GM23248 (cell line): ENCODE measurements at regions not wholly inside any gene's neighbourhood (a gene's known extent, or its start where the extent isn't known, plus 50 kb on each side); places are given as distances from the start of the nearest gene placed in this dataset.

Source experiments
- DNase-seq: peaks from one replicate; pipeline ENCODE4 v3.0.0-alpha.2; 2015
- H2AFZ ChIP-seq: fragments of 200-600 bp; sonication (generic); 2 replicates; pipeline ENCODE4 v1.6.1; 2016; ENCODE audit warnings: antibody characterized with exemption
- H3F3A ChIP-seq: fragments of 200-600 bp; sonication (generic); 2 replicates; pipeline ENCODE4 v1.6.1; 2016; ENCODE audit warnings: mild to moderate bottlenecking, antibody characterized with exemption, mixed run types; ENCODE audit not compliant: insufficient read depth
- H3K27ac ChIP-seq: fragments of 200-600 bp; sonication (generic); 2 replicates; pipeline ENCODE4 v1.5.1; 2016; ENCODE audit warnings: mild to moderate bottlenecking
- H3K27me3 ChIP-seq: fragments of 200-600 bp; sonication (generic); replicated peaks from 2 replicates; pipeline ENCODE4 v1.6.1; 2016; ENCODE audit warnings: mild to moderate bottlenecking; ENCODE audit not compliant: insufficient read depth
- H3K36me3 ChIP-seq: fragments of 200-600 bp; sonication (generic); 2 replicates; pipeline ENCODE4 v1.6.1; 2016; ENCODE audit warnings: low read depth, mild to moderate bottlenecking
- H3K4me1 ChIP-seq: fragments of 200-600 bp; sonication (generic); 2 replicates; pipeline ENCODE4 v1.6.1; 2016; ENCODE audit warnings: mild to moderate bottlenecking; ENCODE audit not compliant: insufficient read depth
- H3K4me2 ChIP-seq: fragments of 200-600 bp; sonication (generic); one replicate; pipeline ENCODE4 v1.6.1; 2016; ENCODE audit warnings: mild to moderate bottlenecking; ENCODE audit not compliant: unreplicated experiment
- H3K4me3 ChIP-seq: fragments of 200-600 bp; sonication (generic); 2 replicates; pipeline ENCODE4 v1.5.1; 2016; ENCODE audit warnings: mild to moderate bottlenecking
- H3K79me2 ChIP-seq: fragments of 200-600 bp; sonication (generic); 2 replicates; pipeline ENCODE4 v1.6.1; 2016; ENCODE audit warnings: mild to moderate bottlenecking; ENCODE audit not compliant: insufficient read depth
- H3K9ac ChIP-seq: fragments of 200-600 bp; sonication (generic); 2 replicates; pipeline ENCODE4 v1.6.1; 2016; ENCODE audit warnings: mild to moderate bottlenecking
- H3K9me2 ChIP-seq: fragments of 200-600 bp; sonication (generic); 2 replicates; pipeline ENCODE4 v1.6.1; 2016; ENCODE audit warnings: mixed run types, mild to moderate bottlenecking, moderate library complexity; ENCODE audit not compliant: insufficient read depth
- H3K9me3 ChIP-seq: fragments of 200-600 bp; sonication (generic); one replicate; pipeline ENCODE4 v1.6.1; 2017; ENCODE audit warnings: low read depth
- H4K20me1 ChIP-seq: fragments of 200-600 bp; sonication (generic); 2 replicates; pipeline ENCODE4 v1.6.0; 2016; ENCODE audit not compliant: insufficient read depth
- EZH2 ChIP-seq: fragments of 200-600 bp; sonication (generic); IDR thresholded peaks from 2 replicates; pipeline ENCODE4 v1.6.1; 2018; ENCODE audit warnings: antibody characterized with exemption, mild to moderate bottlenecking; ENCODE audit not compliant: insufficient read depth, poor library complexity, severe bottlenecking
- EZH2phosphoT487 ChIP-seq: fragments of 200-600 bp; sonication (generic); IDR thresholded peaks from 2 replicates; pipeline ENCODE4 v1.6.1; 2018; ENCODE audit warnings: antibody characterized with exemption, moderate library complexity, mild to moderate bottlenecking, low read depth; ENCODE audit not compliant: insufficient read depth
- WGBS, 2 experiments: methylation state at CpG; one replicate each; pipeline ENCODE4 v1.1.6; 2015 to 2017; ENCODE audit warnings: low lambda C conversion rate in 2 of 2, low coverage in 1 of 2; ENCODE audit errors: missing lambda C conversion rate in 2 of 2; 5-methylcytosine and 5-hydroxymethylcytosine counted together
- in situ Hi-C: fragments of 300-500 bp; cut with MboI; formaldehyde crosslinking; loops from 2 replicates; pipeline ENCODE4 v1.15.0; 2020

- Histone ChIP-seq H3K27me3 (no peaks in the 10 kb centered on the region), H3K79me2 (no peaks in the 10 kb centered on the region), H3K9ac (no peak overlapping the region), H3K36me3 (no peaks in the 10 kb centered on the region), H2AFZ (no peak overlapping the region), H3K4me1 (no peaks in the 10 kb centered on the region), H4K20me1 (no peaks in the 10 kb centered on the region), H3K9me2 (no peaks in the 10 kb centered on the region), H3K27ac (no peak overlapping the region), H3K4me3 (no peak overlapping the region), H3K9me3 (no peaks in the 10 kb centered on the region), H3F3A (no peaks in the 10 kb centered on the region), H3K4me2 (no peak overlapping the region)
- in situ Hi-C loops: no loop called here
- WGBS, 2 experiments: 63 to 68% methylated on average over 6 of the region's 6 CpGs
- no peak for TF ChIP-seq EZH2
- TF ChIP-seq EZH2phosphoT487: no peak
- DNase-seq: no peak
Measured at GRCh38 chr2:449246-450067, 161.6 kb upstream of the ALKAL2 start.

GRCh38 chr2:447902-448665, 160.2 kb upstream of the ALKAL2 start:
- no peak for DNase-seq
- no peaks in the 10 kb centered on the region for H3K79me2 ChIP-seq
- no peaks in the 10 kb centered on the region for H3K36me3 ChIP-seq
- 11% methylated on average over 14 of the region's 14 CpGs for WGBS, 2 experiments
- H3K9me2 ChIP-seq: no peaks in the 10 kb centered on the region
- H3K9me3 ChIP-seq: no peaks in the 10 kb centered on the region
- no peak overlapping the region for H3K9ac ChIP-seq
- no peaks in the 10 kb centered on the region for H4K20me1 ChIP-seq
- TF ChIP-seq EZH2 (no peak), EZH2phosphoT487 (no peak)
- H3F3A ChIP-seq: no peaks in the 10 kb centered on the region
- no peak overlapping the region for H3K4me3 ChIP-seq
- no peaks in the 10 kb centered on the region for H3K4me1 ChIP-seq
- no peak overlapping the region for H3K27ac ChIP-seq
- no peaks in the 10 kb centered on the region for H3K27me3 ChIP-seq
- no peak overlapping the region for H3K4me2 ChIP-seq
- in situ Hi-C loops: no loop called here
- H2AFZ ChIP-seq: no peak overlapping the region

GRCh38 chr2:446963-447530, 159.2 kb upstream of the ALKAL2 start:
- Histone ChIP-seq H2AFZ (no peak overlapping the region), H3K79me2 (no peaks in the 10 kb centered on the region), H3K9me3 (no peaks in the 10 kb centered on the region), H3K4me2 (no peak overlapping the region), H3K4me1 (no peaks in the 10 kb centered on the region), H3K9me2 (no peaks in the 10 kb centered on the region), H3K36me3 (no peaks in the 10 kb centered on the region), H3K9ac (no peak overlapping the region), H4K20me1 (no peaks in the 10 kb centered on the region), H3K27me3 (no peaks in the 10 kb centered on the region), H3K4me3 (no peak overlapping the region), H3F3A (no peaks in the 10 kb centered on the region), H3K27ac (no peak overlapping the region)
- TF ChIP-seq EZH2phosphoT487 (no peak), EZH2 (no peak)
- DNase-seq: no peak
- in situ Hi-C loops: no loop called here
- 46 to 56% methylated on average over 10 of the region's 10 CpGs for WGBS, 2 experiments

- Histone ChIP-seq H3K4me3 (no peak overlapping the region), H3K27me3 (no peaks in the 10 kb centered on the region), H3F3A (no peaks in the 10 kb centered on the region), H4K20me1 (no peaks in the 10 kb centered on the region), H3K9me3 (no peaks in the 10 kb centered on the region), H3K79me2 (no peaks in the 10 kb centered on the region), H3K36me3 (no peaks in the 10 kb centered on the region), H3K4me2 (no peak overlapping the region), H3K9me2 (no peaks in the 10 kb centered on the region), H3K4me1 (no peaks in the 10 kb centered on the region), H3K27ac (no peak overlapping the region), H3K9ac (no peak overlapping the region), H2AFZ (no peak overlapping the region)
- 54 to 55% methylated on average over 11 of the region's 11 CpGs for WGBS, 2 experiments
- no peak for TF ChIP-seq EZH2
- no peak for TF ChIP-seq EZH2phosphoT487
- in situ Hi-C loops: no loop called here
- no peak for DNase-seq
Measured at GRCh38 chr2:446303-446874, 158.5 kb upstream of the ALKAL2 start.
